Choroid plexus epithelial cell (primary cell): ENCODE measurements at regions not wholly inside any gene's neighbourhood (a gene's known extent, or its start where the extent isn't known, plus 50 kb on each side); places are given as distances from the start of the nearest gene placed in this dataset.
A peak's percentile ranks its signal among the peaks of the same experiment; 100 is the strongest.

Source experiments
- DNase-seq: peaks from one replicate; pipeline ENCODE4 v3.0.0-alpha.2; 2010; ENCODE audit warnings: low read depth
- H3K4me3 ChIP-seq: 2 replicates; pipeline ENCODE4 v1.5.1; 2011; ENCODE audit warnings: low read depth, mild to moderate bottlenecking, control low read depth, low read length, moderate library complexity
- CTCF ChIP-seq: conservative IDR thresholded peaks from 2 replicates; pipeline ENCODE4 v1.5.1; 2011; ENCODE audit warnings: low read depth, mild to moderate bottlenecking, control low read depth, inconsistent platforms, low read length, moderate library complexity

- no peak for TF ChIP-seq CTCF
- no peak overlapping the region for H3K4me3 ChIP-seq
- DNase-seq = no peak
These were observed 160.4 kb upstream of the TAB2 start for GRCh38 chr6:149157126-149157525.

- no peak overlapping the region for H3K4me3 ChIP-seq
- no peak for TF ChIP-seq CTCF
These were observed 159.4 kb upstream of the TAB2 start for GRCh38 chr6:149158076-149158475.

GRCh38 chr6:149160943-149161342, 156.6 kb upstream of the TAB2 start:
- DNase-seq = no peak
- no peak for TF ChIP-seq CTCF
- no peak overlapping the region for H3K4me3 ChIP-seq

More at GRCh38 chr6:149158076-149158475, 159.4 kb upstream of the TAB2 start:
- DNase-seq = no peak

GRCh38 chr6:149162924-149163323, 154.6 kb upstream of the TAB2 start:
- H3K4me3 ChIP-seq = no peak overlapping the region
- TF ChIP-seq CTCF = no peak
- no peak for DNase-seq

GRCh38 chr6:149164199-149164750, 153.2 kb upstream of the TAB2 start:
- no peak overlapping the region for H3K4me3 ChIP-seq
- peak; percentile 40 for DNase-seq
- TF ChIP-seq CTCF = no peak

- no peak for TF ChIP-seq CTCF
- DNase-seq = no peak
- H3K4me3 ChIP-seq = no peak overlapping the region
These were observed 151.2 kb upstream of the TAB2 start for GRCh38 chr6:149166336-149166735.

GRCh38 chr6:149166747-149167146, 150.8 kb upstream of the TAB2 start:
- no peak for TF ChIP-seq CTCF
- DNase-seq = peak; percentile 43
- H3K4me3 ChIP-seq = no peak overlapping the region
